Vagina (tissue), 2 donors: ENCODE measurements at regions not wholly inside any gene's neighbourhood (a gene's known extent, or its start where the extent isn't known, plus 50 kb on each side); places are given as distances from the start of the nearest gene placed in this dataset.

Experiments used
- CTCF ChIP-seq, 3 experiments: fragments of 450-650 bp in 2 of 3; fragments of 200-600 bp in 1 of 3; sonication (generic) in 1 of 3; IDR thresholded peaks; one replicate each; pipeline ENCODE4 v1.5.1; 2017 to 2019; ENCODE audit warnings: antibody characterized with exemption in 3 of 3, mild to moderate bottlenecking in 2 of 3, moderate library complexity in 2 of 3
- POLR2A ChIP-seq, 2 donors: fragments of 450-650 bp; IDR thresholded peaks; one replicate each; pipeline ENCODE4 v1.6.1; 2017; ENCODE audit warnings: antibody characterized with exemption in 2 of 2, mild to moderate bottlenecking in 2 of 2, moderate library complexity in 2 of 2
- POLR2AphosphoS5 ChIP-seq, 2 donors: sonication (generic); formaldehyde crosslinking; IDR thresholded peaks; one replicate each; pipeline ENCODE4 v1.9.0; 2017; ENCODE audit warnings: antibody characterized with exemption in 2 of 2, mild to moderate bottlenecking in 2 of 2, low read depth in 1 of 2; ENCODE audit not compliant: insufficient read depth in 1 of 2

- TF ChIP-seq POLR2AphosphoS5 (IDR thresholded peaks at IDR 0.05; ENCODE audit: insufficient read depth in 1 of 2, low read depth in 1 of 2) (no peak), CTCF (IDR thresholded peaks at IDR 0.05) (no peak), POLR2A (IDR thresholded peaks at IDR 0.05) (no peak)
These were observed 85.1 kb upstream of the VLDLR start for GRCh38 chr9:2536511-2536910.
